Large intestine (tissue), 3 donors: ENCODE measurements at regions not wholly inside any gene's neighbourhood (a gene's known extent, or its start where the extent isn't known, plus 50 kb on each side); places are given as distances from the start of the nearest gene placed in this dataset.

Experiments
- DNase-seq, 2 donors: peaks; one replicate each; pipeline versions ENCODE4 v3.0.0 to v3.0.0-alpha.2; 2013
- H3K27ac ChIP-seq: one replicate; pipeline ENCODE4 v1.5.1; 2013; ENCODE audit warnings: low read length
- H3K27me3 ChIP-seq: 2 replicates; pipeline ENCODE4 v1.6.1; 2013; ENCODE audit warnings: low read length; ENCODE audit not compliant: control insufficient read depth, insufficient read depth
- H3K36me3 ChIP-seq: 2 replicates; pipeline ENCODE4 v1.6.1; 2013; ENCODE audit warnings: low read length; ENCODE audit not compliant: control insufficient read depth, insufficient read depth
- H3K4me1 ChIP-seq: one replicate; pipeline ENCODE4 v1.6.1; 2013; ENCODE audit warnings: low read length; ENCODE audit not compliant: control insufficient read depth, insufficient read depth
- H3K4me3 ChIP-seq: one replicate; pipeline ENCODE4 v1.5.1; 2013; ENCODE audit warnings: low read length
- H3K9me3 ChIP-seq: one replicate; pipeline ENCODE4 v1.6.1; 2013; ENCODE audit warnings: mild to moderate bottlenecking, low read depth, low read length, moderate library complexity; ENCODE audit not compliant: control insufficient read depth
- WGBS: methylation state at CpG from one replicate; pipeline ENCODE4 v1.1.5; 2013; ENCODE audit warnings: low lambda C conversion rate; ENCODE audit not compliant: insufficient coverage; 5-methylcytosine and 5-hydroxymethylcytosine counted together

DNA sequence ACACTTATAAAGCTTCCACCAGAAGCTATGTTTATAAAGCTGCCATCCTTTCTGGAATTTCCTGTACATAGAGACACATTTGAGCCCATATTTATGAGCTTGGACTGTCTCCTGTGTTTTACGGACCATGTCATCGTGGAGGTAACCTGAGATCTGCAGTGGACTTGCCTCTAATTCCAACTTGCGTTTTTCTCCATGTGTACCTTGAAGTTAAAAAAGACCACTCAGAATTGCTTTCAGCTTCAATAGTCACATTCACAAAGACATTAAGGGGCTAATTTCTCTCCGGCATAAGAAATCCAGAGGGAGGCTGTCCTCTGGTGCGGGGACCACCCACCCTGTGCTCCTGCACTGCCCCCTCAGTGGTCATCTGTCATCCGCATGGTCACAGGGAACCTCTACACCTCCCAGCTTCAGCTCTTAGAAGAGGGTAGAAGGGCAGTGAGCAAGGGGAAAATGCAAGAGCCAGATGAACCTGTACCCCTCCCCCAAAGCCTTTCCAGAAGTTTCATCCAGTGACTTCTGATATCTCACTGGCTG, 521.4 kb upstream of the CAMK1G start:
- no peak overlapping the region for H3K27ac ChIP-seq
- H3K27me3 ChIP-seq, result no peaks in the 10 kb centered on the region
- DNase-seq, result no peak
- H3K9me3 ChIP-seq, result no peaks in the 10 kb centered on the region
- 100% methylated on average over 1 of the region's 6 CpGs for whole genome bisulfite sequencing
- H3K4me3 ChIP-seq, result no peak overlapping the region
- no peaks in the 10 kb centered on the region for H3K4me1 ChIP-seq
- H3K36me3 ChIP-seq, result no peaks in the 10 kb centered on the region

- H3K4me3 ChIP-seq, result no peak overlapping the region
- no peak for DNase-seq
- no peaks in the 10 kb centered on the region for H3K9me3 ChIP-seq
- H3K4me1 ChIP-seq, result no peaks in the 10 kb centered on the region
- H3K27me3 ChIP-seq, result no peaks in the 10 kb centered on the region
- no CpG with 5 or more reads among the region's 1 CpG for WGBS
- H3K27ac ChIP-seq, result no peak overlapping the region
- no peaks in the 10 kb centered on the region for H3K36me3 ChIP-seq
These were observed 520.7 kb upstream of the CAMK1G start for GRCh38 chr1:209062863-209063262.

DNA sequence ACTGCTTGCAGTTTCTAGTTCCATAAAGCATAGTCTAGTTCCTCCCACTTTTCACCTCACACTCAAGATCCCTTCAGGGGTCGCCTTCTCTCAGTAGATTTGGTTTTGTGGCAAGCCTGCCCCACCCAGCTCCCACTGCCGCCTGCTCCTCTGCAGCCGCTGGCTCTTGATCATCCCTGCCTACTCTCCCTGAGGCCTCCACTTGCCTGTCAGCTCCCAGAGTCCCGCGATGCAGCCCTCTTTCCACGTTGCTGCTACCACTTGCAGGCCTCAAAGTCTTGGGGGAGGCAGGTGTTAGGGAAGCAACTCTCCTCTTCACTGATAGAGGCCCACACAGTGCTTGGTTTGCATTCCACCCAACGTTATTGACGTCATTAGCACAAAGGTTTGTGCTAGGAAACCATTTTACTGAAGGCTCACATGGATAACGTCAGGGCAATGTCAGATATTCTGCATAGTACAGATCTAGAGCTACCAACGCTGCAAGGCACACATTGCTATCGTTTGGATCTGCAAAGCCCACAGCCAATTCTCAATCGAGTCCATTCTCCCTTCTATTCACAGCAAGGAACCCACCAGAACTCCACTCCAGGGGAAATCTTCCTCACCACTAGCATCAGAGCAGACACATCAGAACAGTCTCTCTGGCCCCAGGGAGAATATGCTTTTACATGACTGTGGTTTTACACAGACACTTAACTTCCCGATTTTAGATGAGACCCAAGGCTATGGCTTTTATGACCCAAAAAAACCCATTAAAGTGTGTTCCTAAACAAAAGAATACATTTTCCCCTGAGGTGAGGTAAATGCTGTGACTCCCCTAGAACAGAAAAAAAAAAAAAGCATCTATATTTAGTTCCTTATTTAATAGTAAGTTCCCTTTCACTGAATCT, 519.5 kb upstream of the CAMK1G start:
- Histone ChIP-seq H3K9me3 (no peaks in the 10 kb centered on the region), H3K27me3 (no peaks in the 10 kb centered on the region), H3K27ac (no peak overlapping the region), H3K4me1 (no peaks in the 10 kb centered on the region), H3K4me3 (no peak overlapping the region), H3K36me3 (no peaks in the 10 kb centered on the region)
- WGBS, result 83% methylated on average over 1 of the region's 13 CpGs
- no peak for DNase-seq

- no peak overlapping the region for H3K4me3 ChIP-seq
- DNase-seq, result no peak
- no peak overlapping the region for H3K27ac ChIP-seq
- no peaks in the 10 kb centered on the region for H3K9me3 ChIP-seq
- no peaks in the 10 kb centered on the region for H3K27me3 ChIP-seq
- 60% methylated on average over 4 of the region's 11 CpGs for WGBS
- H3K36me3 ChIP-seq, result no peaks in the 10 kb centered on the region
- H3K4me1 ChIP-seq, result no peaks in the 10 kb centered on the region
These were observed 518.4 kb upstream of the CAMK1G start for GRCh38 chr1:209064850-209065706.

- H3K4me1 ChIP-seq, result no peaks in the 10 kb centered on the region
- H3K27ac ChIP-seq, result no peak overlapping the region
- H3K36me3 ChIP-seq, result no peaks in the 10 kb centered on the region
- no peak for DNase-seq
- no peak overlapping the region for H3K4me3 ChIP-seq
- H3K27me3 ChIP-seq, result no peaks in the 10 kb centered on the region
- no peaks in the 10 kb centered on the region for H3K9me3 ChIP-seq
These were observed 511.0 kb upstream of the CAMK1G start for GRCh38 chr1:209072481-209072880.

DNA sequence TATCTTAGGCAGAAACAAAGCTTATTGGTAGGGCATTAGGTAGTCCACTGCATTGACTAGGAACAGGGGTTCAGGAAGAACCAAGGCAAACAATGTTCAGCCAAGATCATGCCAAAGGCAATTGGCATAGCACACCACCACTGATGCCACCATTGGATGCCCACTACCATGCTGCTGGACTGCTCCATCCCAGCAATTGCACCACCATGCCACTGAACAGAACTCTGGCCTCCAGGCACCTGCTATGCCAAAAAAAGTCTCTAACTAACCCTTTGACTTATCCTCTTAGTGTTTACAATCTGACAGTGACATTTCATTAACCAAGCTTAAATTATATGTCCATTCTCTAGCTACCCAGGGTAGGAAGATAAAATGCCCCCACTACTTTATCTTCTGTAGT, 509.6 kb upstream of the CAMK1G start:
- no peak for DNase-seq
- no peaks in the 10 kb centered on the region for H3K4me1 ChIP-seq
- H3K27ac ChIP-seq, result no peak overlapping the region
- no peak overlapping the region for H3K4me3 ChIP-seq
- H3K9me3 ChIP-seq, result no peaks in the 10 kb centered on the region
- no peaks in the 10 kb centered on the region for H3K36me3 ChIP-seq
- H3K27me3 ChIP-seq, result no peaks in the 10 kb centered on the region

GRCh38 chr1:209074575-209075250, 508.8 kb upstream of the CAMK1G start:
- H3K4me3 ChIP-seq, result no peak overlapping the region
- no peak overlapping the region for H3K27ac ChIP-seq
- H3K9me3 ChIP-seq, result no peaks in the 10 kb centered on the region
- no peaks in the 10 kb centered on the region for H3K4me1 ChIP-seq
- no peaks in the 10 kb centered on the region for H3K27me3 ChIP-seq
- no peaks in the 10 kb centered on the region for H3K36me3 ChIP-seq
- DNase-seq, result no peak

GRCh38 chr1:209076688-209077087, 506.8 kb upstream of the CAMK1G start:
- no CpG with 5 or more reads among the region's 3 CpGs for WGBS
- Histone ChIP-seq H3K27ac (no peak overlapping the region), H3K36me3 (no peaks in the 10 kb centered on the region), H3K4me3 (no peak overlapping the region), H3K9me3 (no peaks in the 10 kb centered on the region), H3K27me3 (peaks cover 4% of the 10 kb centered on the region), H3K4me1 (no peaks in the 10 kb centered on the region)
- DNase-seq, result no peak

GRCh38 chr1:209080170-209080781, 503.2 kb upstream of the CAMK1G start:
- no peaks in the 10 kb centered on the region for H3K36me3 ChIP-seq
- no peak overlapping the region for H3K4me3 ChIP-seq
- DNase-seq, result no peak
- H3K27me3 ChIP-seq, result peaks cover 4% of the 10 kb centered on the region
- H3K9me3 ChIP-seq, result no peaks in the 10 kb centered on the region
- WGBS, result 23% methylated on average over 1 of the region's 5 CpGs
- H3K27ac ChIP-seq, result no peak overlapping the region
- H3K4me1 ChIP-seq, result no peaks in the 10 kb centered on the region
